Liver (tissue), 3 donors: ENCODE measurements at regions not wholly inside any gene's neighbourhood (a gene's known extent, or its start where the extent isn't known, plus 50 kb on each side); places are given as distances from the start of the nearest gene placed in this dataset.

Experiments used
- FOXA1 ChIP-seq: IDR thresholded peaks from 2 replicates; pipeline ENCODE4 v1.6.1; 2016; ENCODE audit warnings: antibody characterized with exemption
- GABPA ChIP-seq, 2 donors: IDR thresholded peaks in 1 of 2; conservative IDR thresholded peaks in 1 of 2; 2 replicates each; pipeline ENCODE4 v1.6.1; 2016; ENCODE audit warnings: antibody characterized with exemption in 2 of 2, mild to moderate bottlenecking in 1 of 2, moderate library complexity in 1 of 2
- JUND ChIP-seq, 2 donors: IDR thresholded peaks; 2 replicates each; pipeline ENCODE4 v1.6.1; 2016; ENCODE audit warnings: antibody characterized with exemption in 2 of 2
- MAX ChIP-seq: IDR thresholded peaks from 2 replicates; pipeline ENCODE4 v1.6.1; 2016; ENCODE audit warnings: antibody characterized with exemption
- RAD21 ChIP-seq, 2 donors: IDR thresholded peaks; 2 replicates each; pipeline ENCODE4 v1.6.1; 2016; ENCODE audit warnings: antibody characterized with exemption in 2 of 2, mild to moderate bottlenecking in 2 of 2
- REST ChIP-seq: IDR thresholded peaks from 2 replicates; pipeline ENCODE4 v1.6.1; 2016; ENCODE audit warnings: antibody characterized with exemption, mild to moderate bottlenecking
- RXRA ChIP-seq, 2 donors: IDR thresholded peaks; 2 replicates each; pipeline ENCODE4 v1.6.1; 2017 to 2018; ENCODE audit warnings: antibody characterized with exemption in 2 of 2, mild to moderate bottlenecking in 1 of 2
- YY1 ChIP-seq: IDR thresholded peaks from 2 replicates; pipeline ENCODE4 v1.6.1; 2016; ENCODE audit warnings: antibody characterized with exemption, mild to moderate bottlenecking
- ZBTB33 ChIP-seq: IDR thresholded peaks from 2 replicates; pipeline ENCODE4 v1.6.1; 2016; ENCODE audit warnings: antibody characterized with exemption
- TF ChIP-seq, protein P1 (sequence below): fragments of 150-350 bp; IDR thresholded peaks from 2 replicates; pipeline ENCODE4 v1.5.1; 2017; ENCODE audit warnings: improper control_type of control experiment, low read depth, low read length; ENCODE audit not compliant: missing input control
- donor health status: healthy.
- donor health status: healthy.

DNA sequence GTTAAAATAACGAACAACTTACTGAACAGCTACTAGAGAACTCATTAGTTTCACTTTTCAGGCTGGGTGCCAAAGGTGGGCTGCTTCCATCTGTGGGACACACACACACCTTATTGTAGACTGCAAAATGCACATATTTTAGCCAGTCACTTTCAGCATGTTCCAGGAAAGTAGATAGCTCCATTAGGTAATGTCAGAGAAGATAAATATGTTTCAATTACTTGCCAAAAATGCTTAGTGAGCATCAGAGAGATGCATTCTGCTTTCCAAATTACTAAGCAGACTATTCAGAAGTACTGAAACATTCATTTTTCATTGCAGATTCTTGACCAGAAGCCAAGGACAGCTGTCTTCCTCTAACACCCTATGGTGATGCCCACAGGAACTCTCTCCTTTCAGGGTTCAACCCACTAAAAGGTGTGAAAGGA, 56.2 kb upstream of the APC start:
- TF ChIP-seq, protein P1, sequence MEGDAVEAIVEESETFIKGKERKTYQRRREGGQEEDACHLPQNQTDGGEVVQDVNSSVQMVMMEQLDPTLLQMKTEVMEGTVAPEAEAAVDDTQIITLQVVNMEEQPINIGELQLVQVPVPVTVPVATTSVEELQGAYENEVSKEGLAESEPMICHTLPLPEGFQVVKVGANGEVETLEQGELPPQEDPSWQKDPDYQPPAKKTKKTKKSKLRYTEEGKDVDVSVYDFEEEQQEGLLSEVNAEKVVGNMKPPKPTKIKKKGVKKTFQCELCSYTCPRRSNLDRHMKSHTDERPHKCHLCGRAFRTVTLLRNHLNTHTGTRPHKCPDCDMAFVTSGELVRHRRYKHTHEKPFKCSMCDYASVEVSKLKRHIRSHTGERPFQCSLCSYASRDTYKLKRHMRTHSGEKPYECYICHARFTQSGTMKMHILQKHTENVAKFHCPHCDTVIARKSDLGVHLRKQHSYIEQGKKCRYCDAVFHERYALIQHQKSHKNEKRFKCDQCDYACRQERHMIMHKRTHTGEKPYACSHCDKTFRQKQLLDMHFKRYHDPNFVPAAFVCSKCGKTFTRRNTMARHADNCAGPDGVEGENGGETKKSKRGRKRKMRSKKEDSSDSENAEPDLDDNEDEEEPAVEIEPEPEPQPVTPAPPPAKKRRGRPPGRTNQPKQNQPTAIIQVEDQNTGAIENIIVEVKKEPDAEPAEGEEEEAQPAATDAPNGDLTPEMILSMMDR = no peak
- TF ChIP-seq FOXA1 (no peak), REST (no peak), RXRA (IDR thresholded peaks at IDR 0.05) (no peak), GABPA (IDR thresholded peaks at IDR 0.05 in 1 of 2, conservative IDR thresholded peaks at IDR 0.05 in 1 of 2) (no peak), MAX (no peak), ZBTB33 (no peak), YY1 (no peak), JUND (IDR thresholded peaks at IDR 0.05) (no peak), RAD21 (IDR thresholded peaks at IDR 0.05) (no peak)
